ENCODE measurements at regions not wholly inside any gene's neighbourhood (a gene's known extent, or its start where the extent isn't known, plus 50 kb on each side); places are given as distances from the start of the nearest gene placed in this dataset.

DNA sequence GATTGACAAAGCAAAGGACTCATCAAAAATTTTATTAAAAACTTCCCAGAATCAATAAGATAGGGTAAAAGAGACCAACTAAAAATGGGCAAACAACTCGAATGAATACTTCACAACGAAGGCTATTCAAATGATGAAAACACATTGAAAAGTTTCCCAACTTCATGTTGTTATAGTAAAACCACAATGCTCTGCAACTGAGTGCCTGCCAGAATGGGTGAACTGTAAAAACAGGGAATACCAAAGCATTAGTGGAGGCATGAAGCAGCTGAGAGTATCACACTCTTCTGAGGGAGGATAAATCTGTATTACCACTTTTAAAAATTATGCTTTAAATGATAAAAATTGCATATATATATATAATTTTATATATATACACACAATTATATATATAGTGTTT is 1214.7 kb downstream of the SORCS3 start:
- TF ChIP-seq, protein P1, sequence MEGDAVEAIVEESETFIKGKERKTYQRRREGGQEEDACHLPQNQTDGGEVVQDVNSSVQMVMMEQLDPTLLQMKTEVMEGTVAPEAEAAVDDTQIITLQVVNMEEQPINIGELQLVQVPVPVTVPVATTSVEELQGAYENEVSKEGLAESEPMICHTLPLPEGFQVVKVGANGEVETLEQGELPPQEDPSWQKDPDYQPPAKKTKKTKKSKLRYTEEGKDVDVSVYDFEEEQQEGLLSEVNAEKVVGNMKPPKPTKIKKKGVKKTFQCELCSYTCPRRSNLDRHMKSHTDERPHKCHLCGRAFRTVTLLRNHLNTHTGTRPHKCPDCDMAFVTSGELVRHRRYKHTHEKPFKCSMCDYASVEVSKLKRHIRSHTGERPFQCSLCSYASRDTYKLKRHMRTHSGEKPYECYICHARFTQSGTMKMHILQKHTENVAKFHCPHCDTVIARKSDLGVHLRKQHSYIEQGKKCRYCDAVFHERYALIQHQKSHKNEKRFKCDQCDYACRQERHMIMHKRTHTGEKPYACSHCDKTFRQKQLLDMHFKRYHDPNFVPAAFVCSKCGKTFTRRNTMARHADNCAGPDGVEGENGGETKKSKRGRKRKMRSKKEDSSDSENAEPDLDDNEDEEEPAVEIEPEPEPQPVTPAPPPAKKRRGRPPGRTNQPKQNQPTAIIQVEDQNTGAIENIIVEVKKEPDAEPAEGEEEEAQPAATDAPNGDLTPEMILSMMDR (IDR thresholded peaks at IDR 0.05), result no peak
- TF ChIP-seq POLR2A (IDR thresholded peaks at IDR 0.05), result no peak

Data from lower leg skin (tissue), 3 donors.